Glomerular visceral epithelial cell (primary cell): ENCODE measurements at regions not wholly inside any gene's neighbourhood (a gene's known extent, or its start where the extent isn't known, plus 50 kb on each side); places are given as distances from the start of the nearest gene placed in this dataset.
A peak's percentile ranks its signal among the peaks of the same experiment; 100 is the strongest.

ENCODE experiments used
- DNase-seq: peaks from one replicate; pipeline ENCODE4 v3.0.0-alpha.2; 2016; ENCODE audit errors: extremely low spot score

DNA sequence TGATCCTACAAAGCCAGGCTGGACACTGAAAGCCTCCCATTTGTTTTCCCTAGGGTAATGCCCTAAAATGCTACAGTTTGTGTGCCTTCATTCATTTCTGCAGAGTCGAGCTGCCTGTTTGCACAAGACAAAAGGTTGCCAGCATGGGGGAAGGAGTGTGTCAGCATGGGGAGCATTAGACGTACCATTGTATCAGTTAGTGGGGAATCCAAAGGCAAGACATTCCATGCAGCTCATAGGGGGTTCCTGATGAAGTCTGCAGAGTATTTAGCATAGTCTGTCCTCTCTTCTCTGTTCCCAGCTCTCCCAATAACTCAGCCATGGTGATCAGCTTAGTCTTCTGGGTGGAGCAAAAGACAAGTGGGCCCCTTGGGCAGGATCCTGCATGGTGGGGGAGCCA lies 276.9 kb upstream of the PCDH7 start:
- no peak for DNase-seq

DNA sequence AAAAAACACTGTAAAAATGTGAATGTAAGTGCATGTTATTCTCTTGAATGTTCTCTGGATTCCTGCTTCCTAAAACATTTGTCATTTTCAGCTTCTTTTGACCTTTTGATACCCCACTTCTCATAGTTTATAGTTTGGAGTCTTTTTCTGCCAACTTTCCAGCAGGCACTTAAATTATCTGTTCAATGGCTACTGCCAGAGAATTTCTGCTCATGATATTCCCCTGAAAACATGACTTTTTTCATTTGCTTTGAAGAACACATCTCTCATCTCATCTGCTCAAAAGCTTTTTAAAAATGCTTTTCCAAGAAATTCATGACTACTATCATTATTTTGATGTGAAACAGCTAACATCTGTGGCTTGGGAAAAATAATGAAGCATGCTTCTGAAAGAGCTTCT lies 269.7 kb upstream of the PCDH7 start:
- DNase-seq, result no peak

DNA sequence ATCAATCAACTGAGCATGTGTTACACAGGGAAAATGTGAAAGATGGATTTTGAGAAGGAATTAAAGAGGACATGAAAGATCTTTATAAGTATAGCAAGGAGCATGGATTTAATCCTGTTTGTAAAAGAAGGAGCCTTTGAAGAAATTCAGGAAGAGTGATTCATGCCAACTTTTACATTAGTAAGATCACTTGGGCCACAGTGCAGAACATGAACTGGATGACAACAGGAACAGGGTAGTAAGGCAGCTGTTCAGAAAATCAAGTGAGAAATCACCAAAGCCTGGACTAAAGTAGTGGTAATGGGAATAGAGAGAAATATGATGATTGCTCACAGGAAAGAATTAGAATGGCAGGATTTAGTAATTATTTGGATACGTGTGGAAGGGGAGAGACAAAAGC lies 265.7 kb upstream of the PCDH7 start:
- no peak for DNase-seq

DNA sequence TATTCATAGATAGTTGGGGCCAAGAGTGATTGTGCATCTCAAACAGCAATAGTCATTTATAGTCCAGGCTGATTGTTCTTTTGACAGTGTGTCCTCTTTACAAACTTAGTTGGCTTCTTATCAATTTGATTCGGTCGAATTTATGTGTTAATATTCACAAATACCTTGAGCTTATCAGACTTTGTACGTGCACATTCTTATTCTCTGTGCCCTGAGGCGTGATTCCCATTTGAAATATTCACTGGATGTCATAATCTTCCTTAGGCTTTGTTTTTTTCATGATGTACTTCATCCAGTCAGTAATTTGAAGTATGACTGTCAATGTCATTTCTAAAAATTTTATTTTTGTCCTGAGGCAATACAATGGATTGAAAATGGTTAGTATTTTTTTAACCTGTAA lies 263.5 kb upstream of the PCDH7 start:
- no peak for DNase-seq

DNA sequence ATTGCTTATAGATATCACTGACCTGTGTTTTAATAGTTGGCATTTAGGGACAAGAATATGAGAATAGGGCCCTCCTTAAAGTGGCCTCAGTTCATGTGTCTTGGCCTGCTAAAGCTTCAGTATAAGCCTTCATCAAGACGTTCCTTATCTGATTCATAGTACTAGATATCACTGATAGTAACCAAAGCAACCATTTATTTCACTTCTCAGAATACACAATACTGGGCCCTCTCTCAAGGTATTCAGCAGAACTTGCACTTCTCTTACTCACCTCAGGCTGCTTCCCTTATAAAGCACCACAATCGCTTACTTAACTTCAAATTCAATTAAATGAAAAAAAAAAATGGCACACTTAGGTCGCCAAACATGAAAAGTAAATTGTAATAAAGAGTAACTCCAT lies 259.4 kb upstream of the PCDH7 start:
- no peak for DNase-seq

DNA sequence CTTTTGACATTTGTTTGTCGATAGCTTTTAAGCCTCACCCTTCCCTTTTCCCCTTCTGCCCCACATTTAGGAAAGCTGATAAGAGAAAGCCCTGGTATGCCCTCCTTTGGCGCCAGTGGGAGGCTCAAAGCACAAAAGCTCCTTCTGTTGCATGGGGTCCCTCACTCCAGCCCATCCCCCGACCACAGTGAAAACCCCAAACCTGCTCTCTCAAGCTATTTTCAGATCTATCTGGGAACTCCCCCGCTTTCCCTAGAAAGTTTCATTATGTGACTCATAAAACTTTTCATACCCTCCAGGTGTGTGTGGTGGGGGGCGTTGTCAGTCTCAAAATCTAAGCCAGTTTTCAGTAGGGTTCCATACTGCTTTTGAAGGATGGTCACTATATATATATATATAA lies 259.0 kb upstream of the PCDH7 start:
- no peak for DNase-seq

DNA sequence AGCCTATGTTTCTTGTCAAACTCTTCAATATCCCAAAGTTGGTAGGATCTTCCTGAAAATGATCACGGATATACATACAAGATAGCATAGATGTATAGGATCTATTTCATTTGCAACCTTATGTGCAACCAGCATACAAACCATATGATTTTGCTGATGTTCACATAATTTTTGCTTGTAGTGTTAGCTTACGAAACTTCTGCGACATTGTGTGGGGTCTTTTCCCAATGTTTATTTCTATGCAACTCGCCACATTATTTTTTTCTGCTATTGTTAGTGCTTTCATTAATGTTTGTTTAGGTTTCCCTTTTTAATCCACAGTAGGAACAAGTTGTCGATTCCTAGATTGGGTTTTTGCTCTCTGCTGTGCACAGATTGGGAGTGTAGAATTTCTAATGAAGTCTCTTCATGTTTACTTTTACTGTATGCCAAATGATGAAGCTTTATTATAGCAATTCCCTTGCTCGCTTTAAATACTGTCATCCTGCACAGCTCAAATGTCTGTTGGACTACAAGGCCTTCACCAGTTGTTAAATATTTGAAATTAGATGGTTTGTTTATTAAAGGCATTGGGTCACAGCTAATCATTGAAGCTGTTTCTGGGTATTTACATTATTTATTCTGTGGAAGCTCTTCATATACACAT lies 257.6 kb upstream of the PCDH7 start:
- DNase-seq, result no peak

DNA sequence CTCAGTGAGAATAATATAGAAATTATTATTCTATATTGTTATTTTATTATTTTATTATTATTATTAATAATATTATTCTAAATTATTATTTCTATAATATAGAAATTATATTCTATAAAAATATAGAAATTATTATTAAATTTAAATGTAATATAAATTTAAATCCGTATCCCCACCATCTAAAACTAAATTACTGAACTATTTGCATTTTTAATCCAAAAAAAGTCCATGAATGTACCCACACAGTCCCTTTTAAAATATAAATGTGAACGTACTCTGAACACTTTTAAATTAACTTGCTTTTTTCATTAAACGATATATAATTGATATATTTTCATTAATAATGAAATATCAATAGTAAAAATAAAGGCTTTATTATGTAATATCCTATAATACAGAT lies 248.3 kb upstream of the PCDH7 start:
- DNase-seq, result no peak

DNA sequence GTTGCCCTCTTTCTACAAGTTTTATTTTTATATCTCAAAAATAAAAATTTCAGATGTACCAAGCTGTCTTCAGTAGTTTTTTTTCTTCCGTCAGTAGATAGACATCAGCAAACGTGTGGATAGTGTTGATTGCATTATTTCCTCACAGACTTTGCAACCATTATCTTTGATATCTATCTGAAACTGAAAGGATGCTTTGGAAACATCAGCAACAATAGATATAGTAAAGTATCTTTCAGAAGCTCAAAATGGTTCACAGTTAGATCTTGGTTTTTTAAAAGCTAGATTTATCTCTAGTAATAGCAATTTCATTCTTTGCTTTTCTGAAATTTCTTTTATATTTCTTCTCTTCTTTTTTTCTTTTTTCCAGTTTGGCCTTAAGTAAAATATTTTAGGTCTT lies 246.9 kb upstream of the PCDH7 start:
- no peak for DNase-seq

DNA sequence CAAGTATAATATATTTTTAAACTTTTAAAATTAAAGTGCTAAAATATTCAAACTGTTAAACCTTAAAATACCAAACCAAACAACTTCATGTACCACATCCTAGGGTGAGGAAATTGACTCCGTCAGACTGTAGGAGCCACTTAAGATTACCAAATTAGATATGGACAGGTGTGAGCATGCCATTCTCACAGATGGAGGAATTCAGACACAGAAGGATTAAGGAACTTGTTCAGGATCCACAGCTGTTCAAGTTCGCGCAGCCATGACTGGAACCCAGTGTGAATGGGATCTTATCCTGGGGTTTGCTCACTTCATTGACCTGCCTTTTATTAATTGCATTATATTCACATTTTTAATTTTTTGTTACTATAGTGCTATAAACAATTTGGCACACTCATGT lies 224.9 kb upstream of the PCDH7 start:
- DNase-seq, result no peak

DNA sequence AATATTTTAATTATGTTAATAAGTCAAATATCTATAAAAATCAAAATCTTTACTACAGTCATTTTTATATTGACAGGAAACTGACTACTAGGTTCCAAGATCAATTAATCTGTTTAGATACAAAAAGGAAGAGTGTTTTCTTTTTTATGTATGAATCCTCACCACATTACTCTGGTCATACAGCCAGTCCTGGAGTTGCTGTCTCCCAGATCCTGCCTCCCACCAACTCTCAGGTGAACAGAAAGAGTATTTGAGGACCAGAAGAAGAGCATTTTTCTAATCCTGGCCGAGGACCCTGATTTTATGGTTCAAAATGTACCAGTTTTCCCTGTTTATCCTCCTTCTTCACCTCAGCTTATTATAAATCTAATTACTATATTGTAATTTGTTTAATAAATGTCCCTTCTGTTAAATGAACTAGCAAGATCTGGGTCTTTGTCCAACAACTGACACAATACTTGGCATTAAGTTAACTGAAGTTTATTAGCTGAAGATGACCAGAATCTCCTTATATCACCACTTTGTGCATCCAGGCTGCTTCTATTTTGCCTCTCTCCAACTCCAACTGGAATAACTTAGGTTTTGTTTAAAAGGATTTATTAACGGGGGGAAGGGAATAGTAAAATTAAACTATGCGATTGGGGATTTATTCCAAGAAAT lies 224.4 kb upstream of the PCDH7 start:
- no peak for DNase-seq

DNA sequence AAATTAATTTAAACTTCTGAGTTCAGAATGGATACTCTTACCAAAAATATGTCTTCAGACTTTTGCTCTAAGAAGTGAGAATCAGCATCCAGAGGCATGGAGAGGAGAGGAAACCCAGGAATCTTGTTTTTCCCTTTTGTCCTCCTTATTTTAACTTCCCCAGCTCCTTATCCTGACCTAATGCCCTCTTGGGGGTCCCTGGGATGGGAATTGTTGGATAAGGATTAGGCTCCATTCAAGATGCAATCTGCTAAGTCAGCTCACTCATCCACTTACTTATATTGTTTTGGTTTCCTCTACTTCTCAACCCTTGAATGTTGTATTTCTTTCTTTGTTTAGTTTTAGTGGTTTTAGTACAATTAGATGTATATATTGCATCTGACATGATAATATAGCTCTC lies 208.4 kb upstream of the PCDH7 start:
- no peak for DNase-seq

DNA sequence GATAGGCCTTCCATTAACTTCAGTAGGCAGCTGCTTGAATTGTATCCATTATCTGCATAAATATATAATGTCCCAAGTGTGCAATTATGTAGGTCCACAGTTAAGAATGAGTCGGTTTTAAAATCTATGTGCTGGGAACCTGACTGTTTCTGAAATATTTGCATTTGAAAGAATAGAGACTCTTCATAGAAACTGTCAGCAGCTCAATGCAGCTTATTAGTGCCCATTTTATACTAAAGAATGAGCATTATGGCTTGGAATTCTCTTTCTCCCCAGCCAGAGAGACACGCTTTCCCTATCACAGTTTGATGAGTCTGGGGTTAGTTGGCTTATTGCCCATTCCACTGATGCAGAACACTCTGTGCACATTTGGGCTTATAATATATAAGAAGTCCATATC lies 202.0 kb upstream of the PCDH7 start:
- DNase-seq, result no peak

DNA sequence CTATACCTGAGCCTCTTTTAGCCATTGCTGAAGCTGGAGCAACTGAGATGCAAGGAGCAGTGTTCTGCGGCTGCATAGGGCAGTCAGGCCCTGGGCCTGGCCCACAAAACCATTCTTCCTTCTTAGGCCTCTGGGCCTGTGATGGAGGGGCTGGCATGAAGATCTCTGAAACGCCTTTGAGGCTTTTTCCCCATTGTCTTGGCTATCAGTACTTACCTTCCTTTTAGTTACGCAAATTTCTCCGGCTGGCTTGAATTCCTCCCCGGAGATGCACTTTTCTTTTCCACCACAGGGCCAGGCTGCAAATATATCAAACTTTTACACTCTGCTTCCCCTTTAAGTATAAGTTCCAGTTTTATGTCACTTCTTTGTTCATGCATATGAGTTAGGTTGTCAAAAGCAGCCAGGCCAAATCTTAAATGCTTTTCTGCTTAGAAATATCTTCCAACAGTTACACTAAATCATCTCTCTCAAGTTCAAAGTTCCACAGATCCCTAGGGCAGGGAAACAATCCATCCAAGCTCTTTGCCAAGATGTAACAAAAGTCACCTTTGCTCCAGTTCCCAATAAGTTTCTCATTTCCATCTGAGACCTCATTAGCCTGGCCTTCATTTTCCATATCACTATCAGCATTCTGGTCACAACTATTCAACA lies 194.4 kb upstream of the PCDH7 start:
- no peak for DNase-seq

DNA sequence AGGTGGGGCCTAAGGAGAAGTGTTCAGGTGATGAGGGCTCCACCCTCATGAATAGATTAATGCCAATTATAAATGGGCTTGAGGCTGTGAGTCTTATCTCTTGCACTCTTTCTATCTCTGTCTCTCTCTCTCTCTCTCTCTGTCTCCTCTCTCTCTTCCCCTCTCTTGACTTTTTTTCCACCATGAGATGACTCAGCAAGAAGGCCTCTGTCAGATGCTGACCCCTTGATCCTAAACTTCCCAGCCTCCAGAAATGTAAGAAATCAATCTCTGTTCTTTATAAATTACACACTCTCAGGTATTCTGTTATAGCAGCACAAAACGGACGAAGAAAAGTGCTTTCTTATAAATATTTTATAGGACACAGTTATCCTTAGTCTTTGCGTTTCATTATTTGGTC lies 184.9 kb upstream of the PCDH7 start:
- peak; percentile 2 for DNase-seq

DNA sequence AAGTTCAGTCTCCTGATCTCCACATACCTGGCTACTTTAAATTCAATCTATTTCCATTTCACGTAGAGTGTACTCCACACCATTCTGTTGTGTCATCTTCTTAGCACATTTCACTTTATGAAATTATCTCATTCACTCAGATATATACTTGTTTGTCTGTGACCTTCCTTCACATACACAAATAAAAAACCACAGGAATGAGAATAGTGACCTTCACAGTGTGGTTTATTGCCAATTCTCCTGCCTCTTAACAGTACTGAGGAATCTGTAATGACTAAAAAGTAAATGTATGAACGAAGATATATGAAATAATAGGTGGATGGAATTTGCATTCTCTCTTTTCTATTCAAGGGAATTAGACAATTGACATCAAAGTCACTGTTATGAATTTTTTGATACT lies 183.9 kb upstream of the PCDH7 start:
- peak; percentile 30 for DNase-seq

DNA sequence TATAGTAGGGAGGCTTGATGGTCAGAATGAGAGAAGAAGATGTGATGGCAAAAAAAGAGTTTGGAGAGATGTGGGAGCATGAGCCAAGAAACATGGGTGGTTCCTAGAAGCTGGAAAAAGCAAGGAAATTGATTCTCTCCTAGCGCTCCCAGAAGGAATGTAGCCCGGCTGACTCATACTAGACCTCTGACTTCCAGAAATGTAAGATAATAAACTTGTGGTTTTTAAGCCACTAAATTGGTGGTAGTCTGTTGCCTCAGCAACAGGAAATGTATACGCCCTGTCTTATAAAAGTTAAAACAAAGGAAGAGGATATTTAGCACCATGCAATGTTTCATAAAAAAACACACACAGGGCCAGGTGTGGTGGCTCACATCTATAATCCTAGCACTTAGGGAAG lies 182.7 kb upstream of the PCDH7 start:
- DNase-seq, result peak; percentile 89

DNA sequence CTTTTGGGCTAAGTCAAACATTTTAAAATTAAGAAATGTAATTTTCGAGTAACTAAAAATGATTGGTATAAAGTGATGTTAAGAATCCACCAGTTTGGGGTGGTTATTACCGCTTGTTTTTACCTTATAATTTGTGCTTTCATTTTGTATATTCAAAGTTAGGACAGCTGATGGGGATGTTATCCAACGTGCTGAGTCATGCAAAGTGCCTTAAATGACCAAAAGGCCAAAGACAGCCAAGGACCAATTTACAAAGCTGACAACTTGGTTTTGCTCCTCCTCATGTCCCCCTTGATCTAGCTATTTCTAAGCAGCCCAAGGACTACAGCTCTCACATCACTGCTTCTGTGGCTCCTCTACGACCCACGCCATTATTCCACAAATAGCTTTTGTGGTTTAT lies 181.4 kb upstream of the PCDH7 start:
- DNase-seq, result no peak

DNA sequence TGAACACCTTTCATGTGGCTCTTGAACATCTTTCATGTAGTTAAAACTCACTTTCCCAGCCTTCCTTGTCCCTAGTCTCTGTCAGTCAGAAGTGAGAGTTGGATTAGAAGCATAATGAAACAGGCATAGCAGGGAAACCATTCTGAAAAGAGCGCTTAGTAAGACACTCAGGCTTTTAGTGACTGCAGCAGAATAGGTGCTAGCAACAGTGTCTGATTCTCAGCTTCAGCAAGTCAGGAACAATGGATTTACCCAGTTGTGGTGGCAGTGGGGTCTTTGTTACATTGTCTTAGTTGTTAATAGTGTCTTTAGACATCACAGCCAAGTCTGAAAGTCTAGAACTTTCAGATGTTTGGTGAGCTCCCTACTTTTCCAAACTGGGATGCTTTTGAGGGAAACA lies 177.1 kb upstream of the PCDH7 start:
- no peak for DNase-seq

DNA sequence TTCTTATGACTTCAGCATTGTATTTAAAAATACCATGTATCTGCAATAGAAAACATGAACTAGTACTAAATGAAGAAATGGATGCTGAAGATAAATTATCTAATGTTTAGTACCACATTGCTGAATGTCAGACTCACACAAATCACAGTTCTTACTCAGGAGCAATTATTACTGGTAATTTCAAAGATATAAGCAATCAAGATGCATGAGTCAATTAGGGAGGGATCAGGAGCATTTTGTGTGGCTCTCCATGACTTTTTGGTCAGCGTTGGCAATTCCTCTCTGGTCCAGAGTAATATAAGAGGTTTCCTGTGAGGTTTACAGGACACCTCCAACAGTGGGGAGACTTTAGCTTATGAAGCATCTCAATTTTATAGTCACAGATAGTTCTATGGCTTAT lies 167.0 kb upstream of the PCDH7 start:
- DNase-seq, result no peak

DNA sequence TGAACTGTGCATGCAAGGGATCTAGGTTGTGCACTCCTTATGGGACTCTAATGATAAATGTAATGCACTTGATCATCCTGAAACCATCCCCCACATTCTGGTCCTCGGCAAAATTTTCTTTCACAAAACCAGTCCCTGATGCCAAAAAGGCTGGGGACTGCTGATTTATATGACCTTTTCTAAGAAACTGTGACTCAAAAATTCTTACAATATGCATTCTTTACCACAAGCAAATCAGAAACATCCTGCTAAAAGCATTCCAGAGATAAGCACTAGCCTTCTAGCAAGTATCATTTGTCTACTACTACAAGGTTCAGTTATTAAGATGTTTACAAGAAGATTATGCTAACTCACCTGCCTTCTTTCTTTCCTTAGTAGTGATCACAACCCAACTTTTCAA lies 166.5 kb upstream of the PCDH7 start:
- no peak for DNase-seq

DNA sequence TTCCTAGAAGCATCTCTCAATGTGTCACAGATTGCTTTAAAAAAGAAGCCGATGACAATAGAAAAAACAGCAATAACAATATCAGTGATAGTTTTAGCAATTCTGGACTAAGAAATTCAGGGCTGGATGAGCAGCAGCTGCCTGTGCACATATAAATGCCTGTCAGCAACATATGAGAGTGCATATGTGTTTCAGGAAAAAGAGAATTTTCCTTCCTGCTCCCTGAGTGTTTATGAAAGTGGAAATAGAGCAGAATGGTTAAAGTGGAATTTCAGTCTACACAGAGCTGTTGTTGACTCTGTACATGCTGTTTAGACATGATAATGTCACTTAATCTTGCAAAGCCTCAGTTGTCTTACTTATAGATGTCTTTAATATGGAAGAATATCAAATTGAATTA lies 164.4 kb upstream of the PCDH7 start:
- no peak for DNase-seq

DNA sequence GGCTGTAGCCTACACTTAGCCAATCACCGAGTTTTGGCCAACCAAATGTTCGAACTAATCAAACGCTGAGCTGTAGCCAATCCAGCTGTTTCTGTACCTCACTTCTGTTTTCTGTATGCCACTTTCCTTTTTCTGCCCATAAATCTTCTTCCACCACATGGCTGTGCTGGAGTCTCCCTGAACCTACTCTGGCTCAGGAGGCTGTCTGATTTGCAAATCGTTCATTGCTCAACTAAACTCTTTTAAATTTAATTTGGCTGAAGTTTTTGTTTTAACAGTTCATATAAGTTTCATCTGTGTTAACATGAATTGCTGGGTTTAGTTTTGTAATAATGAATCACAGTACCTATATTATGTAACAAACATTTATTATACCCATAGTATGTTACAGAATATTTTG lies 160.7 kb upstream of the PCDH7 start:
- DNase-seq, result no peak

DNA sequence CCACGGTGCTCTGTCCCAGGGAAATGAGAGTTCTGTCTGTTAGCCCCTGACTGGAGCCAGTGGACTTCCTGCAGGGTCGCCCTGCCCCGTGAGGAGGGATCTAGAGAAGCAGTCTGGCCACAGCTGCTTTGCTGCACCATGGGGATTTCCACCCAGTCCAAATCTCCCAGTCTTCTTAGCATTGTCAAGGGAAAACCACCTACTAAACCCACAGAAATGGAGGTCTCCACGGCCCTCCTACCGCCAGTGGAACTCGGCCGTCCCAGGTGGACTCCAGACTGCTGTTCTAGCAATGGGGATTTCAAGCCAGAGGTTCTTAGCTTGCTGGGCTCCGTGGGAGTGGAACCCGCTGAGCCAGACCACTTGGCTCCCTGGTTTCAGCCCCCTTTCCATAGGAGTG lies 133.3 kb upstream of the PCDH7 start:
- DNase-seq, result no peak
